Right lung (tissue), 2 donors: ENCODE measurements at regions not wholly inside any gene's neighbourhood (a gene's known extent, or its start where the extent isn't known, plus 50 kb on each side); places are given as distances from the start of the nearest gene placed in this dataset.

ENCODE experiments used
- DNase-seq, 2 donors: peaks; one replicate each; pipeline ENCODE4 v3.0.0-alpha.2; 2013

- DNase-seq, result no peak
Observed at GRCh38 chr3:102083473-102083872, 234.2 kb downstream of the NFKBIZ start.

- no peak for DNase-seq
Observed at GRCh38 chr3:102084006-102084405, 234.7 kb downstream of the NFKBIZ start.

GRCh38 chr3:102084704-102085103 is 235.4 kb downstream of the NFKBIZ start:
- no peak for DNase-seq

- DNase-seq, result no peak
Observed at GRCh38 chr3:102085431-102086176, 236.3 kb downstream of the NFKBIZ start.

GRCh38 chr3:102087236-102087635 is 237.9 kb downstream of the NFKBIZ start:
- no peak for DNase-seq

GRCh38 chr3:102089239-102089638 is 239.9 kb downstream of the NFKBIZ start:
- no peak for DNase-seq

GRCh38 chr3:102089904-102090720 is 240.8 kb downstream of the NFKBIZ start:
- DNase-seq, result no peak

- no peak for DNase-seq
Observed at GRCh38 chr3:102090721-102091045, 241.4 kb downstream of the NFKBIZ start.

GRCh38 chr3:102091358-102091757 is 242.0 kb downstream of the NFKBIZ start:
- DNase-seq, result no peak

GRCh38 chr3:102092617-102093466 is 243.5 kb downstream of the NFKBIZ start:
- no peak for DNase-seq

GRCh38 chr3:102094506-102094905 is 245.2 kb downstream of the NFKBIZ start:
- DNase-seq, result no peak

GRCh38 chr3:102095383-102095782 is 246.1 kb downstream of the NFKBIZ start:
- no peak for DNase-seq

GRCh38 chr3:102096066-102096465 is 246.8 kb downstream of the NFKBIZ start:
- no peak for DNase-seq

- DNase-seq, result no peak
Observed at GRCh38 chr3:102098130-102098885, 249.0 kb downstream of the NFKBIZ start.

- DNase-seq, result no peak
Observed at GRCh38 chr3:102099913-102100312, 250.6 kb downstream of the NFKBIZ start.

GRCh38 chr3:102102394-102102793 is 253.1 kb downstream of the NFKBIZ start:
- no peak for DNase-seq

GRCh38 chr3:102104033-102104432 is 254.7 kb downstream of the NFKBIZ start:
- DNase-seq, result no peak

GRCh38 chr3:102105193-102105592 is 255.9 kb downstream of the NFKBIZ start:
- DNase-seq, result no peak

- no peak for DNase-seq
Observed at GRCh38 chr3:102106416-102107097, 257.2 kb downstream of the NFKBIZ start.

- DNase-seq, result no peak
Observed at GRCh38 chr3:102112704-102113230, 263.5 kb downstream of the NFKBIZ start.
